Superior temporal gyrus (tissue), 1 donor: ENCODE measurements at regions not wholly inside any gene's neighbourhood (a gene's known extent, or its start where the extent isn't known, plus 50 kb on each side); places are given as distances from the start of the nearest gene placed in this dataset.
"Not testable (repeated sequence)": the region's sequence is repeated elsewhere in the genome, so short reads cannot be mapped to it uniquely, and the experiment has no call there.

ENCODE experiments used
- DNase-seq: peaks from one replicate; pipeline ENCODE4 v3.0.0-alpha.2; 2016; ENCODE audit errors: extremely low spot score

DNA sequence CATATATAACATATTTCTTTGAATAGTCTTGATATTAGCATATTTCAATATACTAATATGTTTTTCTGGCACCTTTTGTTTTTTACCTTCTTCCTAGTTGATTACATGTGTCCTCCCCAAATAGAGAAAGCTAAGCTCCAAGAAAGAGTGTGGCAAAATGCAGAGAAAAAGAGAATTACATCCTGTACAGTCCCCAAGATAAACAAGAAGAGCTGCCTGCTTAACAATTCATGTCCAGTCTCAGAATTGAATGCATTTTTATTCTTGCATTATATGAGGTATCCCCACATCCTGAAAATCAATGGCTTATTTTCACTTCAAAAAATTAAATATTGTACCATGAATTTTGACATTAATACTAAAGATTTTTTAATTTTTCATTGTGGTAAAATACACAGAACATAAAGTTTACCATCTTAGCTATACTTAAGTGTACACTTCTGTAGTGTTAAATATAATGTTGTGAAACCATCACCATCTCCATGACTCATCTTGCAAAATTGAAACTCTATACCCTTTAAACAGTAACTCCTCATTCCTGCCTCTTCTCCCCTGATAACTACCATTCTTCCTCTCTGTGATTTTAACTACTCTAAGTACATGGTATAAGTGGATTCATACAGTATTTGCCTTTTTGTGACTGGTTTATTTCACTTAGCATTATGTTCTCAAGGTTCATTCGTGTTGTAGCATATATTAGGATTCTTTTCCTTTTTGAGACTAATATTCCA lies 490.3 kb downstream of the COL12A1 start:
- no peak for DNase-seq

GRCh38 chr6:74713941-74714340 lies 491.9 kb downstream of the COL12A1 start:
- no peak for DNase-seq

- no peak for DNase-seq
These were observed 500.4 kb downstream of the COL12A1 start for GRCh38 chr6:74705451-74705850.

DNA sequence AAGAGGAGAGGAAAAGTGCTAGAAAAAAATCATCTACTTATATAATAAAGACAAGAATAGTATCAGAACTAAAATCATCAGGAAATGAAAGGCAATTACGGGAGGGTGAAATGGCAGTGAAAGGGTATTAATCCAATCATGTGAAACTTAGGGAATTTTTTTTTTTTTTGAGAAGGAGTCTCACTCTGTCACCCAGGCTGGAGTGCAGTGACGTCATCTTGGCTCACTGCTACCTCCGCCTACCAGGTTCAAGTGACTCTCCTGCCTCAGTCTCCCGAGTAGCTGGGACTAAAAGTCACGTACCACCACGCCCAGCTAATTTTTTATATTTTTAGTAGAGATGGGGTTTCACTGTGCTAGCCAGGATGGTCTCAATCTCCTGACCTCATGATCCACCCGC lies 501.3 kb downstream of the COL12A1 start:
- not testable (repeated sequence) for DNase-seq

DNA sequence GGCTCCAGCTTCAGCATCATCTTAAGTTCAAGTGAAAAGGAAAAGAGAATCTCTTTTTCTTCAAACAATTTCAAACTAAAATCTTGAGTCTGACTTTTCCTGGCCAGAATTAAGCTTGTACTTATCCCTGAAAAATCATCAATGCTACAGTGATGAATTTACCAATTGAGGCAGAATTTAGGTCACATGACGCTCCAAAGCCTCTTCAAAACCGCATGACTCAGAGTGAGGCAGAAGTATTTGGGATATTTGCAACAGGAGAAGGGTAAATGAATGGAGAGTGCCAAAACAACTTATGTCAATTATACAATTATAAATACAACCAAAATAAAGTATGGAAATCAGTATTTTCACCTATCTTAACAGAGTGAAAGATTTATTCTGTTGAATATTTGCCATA lies 515.5 kb downstream of the COL12A1 start:
- DNase-seq: no peak

DNA sequence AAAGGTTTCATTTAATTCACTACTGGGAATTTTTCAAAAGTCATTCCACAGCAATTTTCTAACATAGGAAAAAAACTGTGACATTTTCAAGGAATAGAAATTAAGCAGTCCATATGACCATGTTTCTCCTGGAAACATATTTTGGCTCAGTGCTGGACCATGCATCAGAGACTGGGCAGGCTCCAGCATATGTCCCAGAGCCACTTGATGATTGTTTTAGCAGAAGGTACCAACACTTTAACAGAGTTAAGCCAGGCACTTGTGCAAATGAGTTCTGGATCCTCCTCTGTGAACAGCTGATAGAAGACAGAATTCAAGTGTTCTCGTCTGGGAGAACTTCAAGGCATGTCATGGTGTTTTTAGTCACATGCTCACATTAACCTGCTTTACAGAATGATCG lies 516.3 kb downstream of the COL12A1 start:
- no peak for DNase-seq

- no peak for DNase-seq
These were observed 528.4 kb downstream of the COL12A1 start for GRCh38 chr6:74677463-74677862.

GRCh38 chr6:74676906-74677305 lies 528.9 kb downstream of the COL12A1 start:
- no peak for DNase-seq

DNA sequence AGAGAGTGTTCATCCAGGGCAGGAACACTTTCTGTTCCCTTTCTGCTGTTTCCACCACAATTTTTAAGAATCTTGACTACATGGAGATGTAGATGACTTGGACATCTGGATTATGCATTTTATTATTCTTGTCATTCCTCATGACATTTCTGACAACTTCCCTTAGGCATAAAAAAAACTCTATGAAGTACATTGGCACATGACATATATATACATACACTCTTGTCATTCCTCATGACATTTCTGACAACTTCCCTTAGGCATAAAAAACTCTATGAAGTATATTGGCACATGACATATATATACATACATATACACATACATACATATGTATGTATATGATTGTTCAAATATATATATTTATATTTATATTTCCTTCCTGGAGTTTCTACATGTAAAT lies 531.5 kb downstream of the COL12A1 start:
- DNase-seq: no peak

- no peak for DNase-seq
These were observed 534.3 kb downstream of the COL12A1 start for GRCh38 chr6:74671558-74672025.

GRCh38 chr6:74658391-74658790 lies 547.5 kb downstream of the COL12A1 start:
- no peak for DNase-seq

DNA sequence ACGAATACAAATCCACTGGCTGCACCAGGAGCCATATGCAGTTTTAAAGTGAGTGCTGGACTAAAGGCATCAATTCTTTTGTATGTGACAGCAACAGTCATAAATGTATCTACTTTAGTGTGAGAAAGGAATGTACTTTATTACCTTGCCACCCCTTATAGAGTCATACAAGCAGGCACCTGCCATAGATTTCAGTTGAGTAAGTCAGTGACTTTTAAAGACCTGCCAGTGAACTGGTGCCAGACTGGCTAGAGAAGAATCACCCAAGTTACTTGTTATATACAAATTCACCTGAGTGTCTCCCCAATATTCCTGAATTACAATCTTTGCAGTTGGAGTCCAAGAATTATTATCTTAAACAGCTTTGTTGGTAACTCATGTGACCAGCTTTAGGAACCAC lies 547.9 kb downstream of the COL12A1 start:
- no peak for DNase-seq

DNA sequence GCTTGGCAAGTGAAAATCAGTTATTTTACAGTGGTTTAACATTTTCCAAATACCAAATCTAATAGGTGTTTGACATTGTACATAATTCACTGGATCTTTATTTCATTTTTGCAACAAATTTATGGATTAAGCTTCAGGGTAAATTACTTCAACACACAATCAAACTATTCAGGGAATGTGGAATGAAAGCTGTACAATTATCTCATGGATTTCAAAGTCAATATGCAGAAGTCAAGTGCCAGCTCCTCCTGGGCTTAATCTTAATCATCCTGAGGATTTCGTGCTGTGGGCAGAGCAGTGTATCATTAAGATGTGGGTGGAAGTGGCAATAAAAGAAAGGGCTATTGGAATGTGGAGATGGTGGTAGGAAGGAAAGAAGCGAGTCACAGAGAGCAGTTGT lies 548.8 kb downstream of the COL12A1 start:
- DNase-seq: no peak

DNA sequence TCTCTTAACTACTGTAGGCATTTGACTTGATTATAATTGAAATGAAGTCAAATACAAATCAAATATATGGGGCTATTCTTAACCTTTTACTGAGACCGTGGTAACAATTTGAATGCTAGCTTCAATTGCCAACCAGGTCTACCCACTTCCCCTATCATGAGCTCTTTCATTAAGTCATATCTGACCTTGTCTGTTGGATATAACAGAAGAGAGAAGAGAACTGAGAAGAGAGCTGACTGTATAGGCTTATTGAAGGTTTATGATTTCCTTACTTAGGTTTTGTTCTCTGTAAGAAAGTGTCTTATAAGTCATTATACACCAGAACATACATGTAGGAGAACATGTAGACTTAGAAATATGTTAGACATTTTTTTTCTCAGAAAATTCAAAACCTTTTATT lies 549.4 kb downstream of the COL12A1 start:
- no peak for DNase-seq

DNA sequence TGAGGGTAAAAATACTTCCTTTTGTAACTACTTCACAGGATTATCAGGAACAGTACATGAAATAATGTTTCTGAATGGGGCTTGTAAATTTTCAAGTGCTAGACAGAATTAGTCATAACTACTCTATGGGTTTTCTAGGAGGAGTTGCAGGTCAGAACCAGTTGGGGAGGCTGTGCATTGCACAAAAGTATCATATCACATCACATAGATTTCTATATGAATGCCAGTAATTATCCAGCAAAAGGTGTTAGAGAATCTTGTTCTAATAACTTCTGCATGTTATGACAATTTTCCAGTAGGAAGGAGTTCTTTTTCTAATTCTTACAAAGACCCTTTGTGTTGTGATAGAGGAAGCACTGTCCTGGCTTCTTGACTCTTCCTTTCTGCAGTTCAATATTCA lies 551.6 kb downstream of the COL12A1 start:
- DNase-seq: no peak

DNA sequence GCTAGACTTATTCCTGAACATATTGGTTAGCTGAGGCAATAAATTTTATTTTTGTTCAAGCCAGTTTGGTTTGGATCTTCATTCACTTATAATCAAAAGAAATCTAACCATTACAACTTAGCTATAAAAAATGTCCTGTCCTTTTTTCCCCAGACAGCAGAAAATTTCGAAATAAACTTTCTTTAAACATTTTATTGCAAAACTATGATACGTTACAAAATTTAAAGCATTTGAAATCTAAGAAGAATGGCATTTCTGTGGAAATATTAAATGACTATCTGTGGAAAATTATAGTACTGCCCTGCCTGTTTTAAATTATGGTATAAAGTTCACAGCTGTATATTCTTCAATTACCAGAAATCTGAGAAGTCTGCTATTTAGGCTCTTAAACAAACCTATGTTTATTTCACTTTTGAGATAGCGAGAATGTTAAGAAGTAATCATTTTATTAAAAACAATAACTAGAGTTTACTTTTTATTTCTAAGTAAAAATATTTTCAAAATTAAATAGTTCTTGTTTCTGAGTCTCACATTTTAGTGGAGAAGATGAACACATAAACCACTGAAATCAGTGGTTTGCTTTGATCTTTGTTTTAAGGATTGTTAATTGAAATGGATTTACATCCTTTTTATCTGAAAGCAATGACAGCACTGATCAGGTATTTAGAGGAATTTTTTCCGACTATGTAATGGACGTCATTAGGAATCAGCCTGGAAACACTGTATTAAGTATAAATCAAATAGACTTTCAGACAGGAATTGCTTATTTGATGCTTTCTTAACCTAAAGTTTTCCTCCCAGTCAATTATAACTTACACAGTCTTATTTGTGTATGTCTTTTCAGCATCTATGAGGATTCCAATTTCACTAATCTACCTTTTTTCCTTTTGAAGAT lies 553.7 kb downstream of the COL12A1 start:
- no peak for DNase-seq

DNA sequence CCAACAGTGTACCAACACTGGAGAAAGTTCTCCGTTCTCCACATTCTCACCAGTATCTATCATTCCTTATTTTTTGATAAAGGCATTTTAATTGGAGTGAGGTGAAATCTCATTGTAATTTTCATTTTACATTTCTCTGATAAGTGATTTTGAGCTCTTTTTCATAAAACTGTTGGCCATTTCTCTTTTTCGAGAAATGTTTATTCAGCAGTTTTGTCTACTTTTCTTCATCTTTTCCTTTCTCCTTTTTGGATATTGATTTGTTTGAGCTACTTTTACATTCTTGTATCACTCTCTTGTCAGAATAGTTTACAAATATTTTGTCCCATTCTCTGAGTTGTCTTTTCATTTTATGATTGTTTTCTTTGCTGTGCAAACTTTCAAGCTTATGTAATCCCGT lies 555.2 kb downstream of the COL12A1 start:
- no peak for DNase-seq

DNA sequence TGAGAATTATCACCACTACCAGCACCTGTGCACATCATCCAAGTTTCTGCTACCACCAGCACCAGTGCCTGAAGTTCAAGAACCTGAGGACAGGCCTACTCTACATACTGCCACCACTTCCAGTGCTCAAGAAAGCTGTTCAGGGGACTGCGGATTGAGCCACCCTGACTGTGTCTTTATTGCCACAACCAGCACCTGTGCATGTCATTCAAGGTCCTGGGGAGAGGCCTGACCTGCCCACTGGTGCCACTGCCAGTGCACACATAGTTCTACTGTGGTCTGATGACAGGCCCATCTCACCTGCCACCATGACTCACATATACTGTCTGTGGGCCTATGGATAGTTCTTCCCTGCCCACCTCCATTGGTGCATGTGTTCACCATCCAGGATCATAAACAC lies 559.4 kb downstream of the COL12A1 start:
- DNase-seq: no peak

DNA sequence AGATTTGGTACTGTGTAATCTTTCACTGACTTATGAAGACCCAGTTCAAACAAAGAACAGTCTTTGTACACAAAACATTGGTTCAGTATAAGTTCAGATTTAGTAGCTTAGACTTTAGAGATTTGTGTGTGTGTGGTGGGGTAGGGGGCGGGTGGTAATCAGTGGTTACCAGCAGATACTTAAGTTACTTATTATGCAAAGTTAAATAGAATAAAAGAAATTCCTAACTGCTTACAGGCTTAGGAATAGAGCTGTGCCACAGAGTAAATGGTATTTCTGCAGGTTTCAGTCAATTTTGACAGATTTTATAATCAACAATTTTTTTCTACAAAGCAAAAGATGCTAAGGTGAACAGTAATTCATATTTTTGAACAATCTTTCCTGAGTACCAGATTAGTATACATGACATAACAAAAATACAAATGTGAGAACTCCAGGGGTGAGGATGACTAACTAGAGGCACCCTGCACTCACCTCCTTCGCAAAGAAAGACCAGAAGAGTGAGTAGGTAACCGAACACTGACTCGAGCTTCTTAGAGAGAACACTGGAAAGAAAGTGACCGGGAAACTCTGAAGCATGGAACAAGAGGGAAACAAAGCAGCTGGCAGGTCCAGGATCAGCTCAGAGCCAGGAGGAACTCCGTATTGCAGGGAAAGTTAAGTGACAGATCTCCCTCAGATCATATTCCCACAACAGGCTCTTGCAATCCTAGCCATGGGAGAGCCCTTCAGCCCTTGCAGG lies 560.6 kb downstream of the COL12A1 start:
- no peak for DNase-seq

- no peak for DNase-seq
These were observed 563.8 kb downstream of the COL12A1 start for GRCh38 chr6:74642101-74642500.

- no peak for DNase-seq
These were observed 567.4 kb downstream of the COL12A1 start for GRCh38 chr6:74638412-74638811.

DNA sequence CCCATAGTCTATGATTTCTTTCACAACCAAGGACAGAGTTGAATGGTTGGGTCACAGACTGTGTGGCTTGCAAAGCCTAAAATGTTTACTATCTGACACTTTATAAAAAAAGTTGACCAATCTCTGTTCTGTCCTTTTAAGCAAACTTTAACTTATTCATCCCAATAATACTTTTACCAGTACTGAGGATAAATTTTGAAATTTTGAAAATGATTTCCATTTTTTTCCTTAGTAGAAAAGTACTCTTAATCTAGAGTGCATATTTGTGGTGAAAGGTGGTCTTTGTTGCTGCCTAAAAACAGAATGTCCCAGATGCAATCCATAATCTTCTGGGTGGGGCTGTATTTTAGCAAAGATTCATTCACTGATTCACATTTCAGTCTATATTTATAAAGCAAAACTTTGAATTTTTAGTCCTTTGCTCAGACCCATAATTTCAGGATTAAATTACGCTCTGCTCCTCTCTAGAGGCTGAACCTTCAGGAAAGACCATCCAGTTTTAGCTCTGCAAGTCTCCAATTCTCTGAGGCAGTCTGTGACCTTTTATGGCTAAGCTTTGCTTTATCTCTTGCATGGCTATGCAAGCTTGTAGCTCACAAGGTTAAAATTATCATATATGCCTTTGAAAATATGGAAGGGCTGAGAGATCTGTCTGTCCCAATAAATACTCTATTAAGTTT lies 573.5 kb downstream of the COL12A1 start:
- DNase-seq: no peak
